ACC112 (cell line): ENCODE measurements at regions not wholly inside any gene's neighbourhood (a gene's known extent, or its start where the extent isn't known, plus 50 kb on each side); places are given as distances from the start of the nearest gene placed in this dataset.

ENCODE experiments used
- H2AFZ ChIP-seq: fragments of 200-600 bp; sonication (generic); one replicate; pipeline ENCODE4 v1.6.0; 2017; ENCODE audit warnings: antibody characterized with exemption, low read length; ENCODE audit not compliant: unreplicated experiment
- H3K27ac ChIP-seq: fragments of 200-600 bp; sonication (generic); 2 replicates; pipeline ENCODE4 v1.5.1; 2014; ENCODE audit warnings: low read depth, mild to moderate bottlenecking, antibody characterized with exemption, low read length, moderate library complexity
- H3K27me3 ChIP-seq: fragments of 200-600 bp; sonication (generic); 2 replicates; pipeline ENCODE4 v1.6.1; 2014; ENCODE audit warnings: mild to moderate bottlenecking, antibody characterized with exemption, low read length, moderate library complexity, mixed read lengths; ENCODE audit not compliant: insufficient read depth
- H3K36me3 ChIP-seq: fragments of 200-600 bp; sonication (generic); 2 replicates; pipeline ENCODE4 v1.6.1; 2016; ENCODE audit warnings: mild to moderate bottlenecking, antibody characterized with exemption, low read length, moderate library complexity, mixed read lengths; ENCODE audit not compliant: insufficient read depth
- H3K4me1 ChIP-seq: fragments of 200-600 bp; sonication (generic); one replicate; pipeline ENCODE4 v1.6.1; 2016; ENCODE audit warnings: low read length, mixed read lengths; ENCODE audit not compliant: insufficient read depth, unreplicated experiment, control insufficient read depth
- H3K4me3 ChIP-seq: fragments of 200-600 bp; sonication (generic); 2 replicates; pipeline ENCODE4 v1.5.1; 2014; ENCODE audit warnings: mild to moderate bottlenecking, low read depth, low read length
- H3K79me2 ChIP-seq: fragments of 200-600 bp; sonication (generic); one replicate; pipeline ENCODE4 v1.6.0; 2016; ENCODE audit warnings: low read length; ENCODE audit not compliant: control insufficient read depth, unreplicated experiment, insufficient read depth

GRCh38 chr7:115435178-115435577 lies 513.3 kb downstream of the MDFIC start:
- Histone ChIP-seq H2AFZ (no peak overlapping the region), H3K27me3 (no peaks in the 10 kb centered on the region), H3K4me1 (no peaks in the 10 kb centered on the region), H3K36me3 (no peaks in the 10 kb centered on the region), H3K27ac (no peak overlapping the region), H3K4me3 (no peak overlapping the region), H3K79me2 (no peaks in the 10 kb centered on the region)

- no peak overlapping the region for H3K4me3 ChIP-seq
- no peak overlapping the region for H2AFZ ChIP-seq
- no peaks in the 10 kb centered on the region for H3K27me3 ChIP-seq
- no peak overlapping the region for H3K27ac ChIP-seq
- H3K36me3 ChIP-seq: no peaks in the 10 kb centered on the region
- H3K79me2 ChIP-seq: no peaks in the 10 kb centered on the region
- H3K4me1 ChIP-seq: no peaks in the 10 kb centered on the region
Measured at GRCh38 chr7:115429918-115430317, 508.0 kb downstream of the MDFIC start.

- H3K79me2 ChIP-seq: no peaks in the 10 kb centered on the region
- H2AFZ ChIP-seq: no peak overlapping the region
- H3K4me1 ChIP-seq: no peaks in the 10 kb centered on the region
Measured at GRCh38 chr7:115417662-115418061, 495.8 kb downstream of the MDFIC start.

GRCh38 chr7:115410972-115411686 lies 489.2 kb downstream of the MDFIC start:
- Histone ChIP-seq H3K4me1 (no peaks in the 10 kb centered on the region), H3K27ac (no peak overlapping the region), H2AFZ (no peak overlapping the region), H3K4me3 (no peak overlapping the region), H3K27me3 (no peaks in the 10 kb centered on the region), H3K36me3 (no peaks in the 10 kb centered on the region), H3K79me2 (no peaks in the 10 kb centered on the region)

More at GRCh38 chr7:115417662-115418061, 495.8 kb downstream of the MDFIC start:
- no peak overlapping the region for H3K4me3 ChIP-seq
- H3K27ac ChIP-seq: no peak overlapping the region
- H3K27me3 ChIP-seq: no peaks in the 10 kb centered on the region
- no peaks in the 10 kb centered on the region for H3K36me3 ChIP-seq

- no peaks in the 10 kb centered on the region for H3K4me1 ChIP-seq
- no peaks in the 10 kb centered on the region for H3K36me3 ChIP-seq
- no peak overlapping the region for H2AFZ ChIP-seq
Measured at GRCh38 chr7:115410434-115410820, 488.5 kb downstream of the MDFIC start.

GRCh38 chr7:115409682-115410433 lies 488.0 kb downstream of the MDFIC start:
- no peaks in the 10 kb centered on the region for H3K79me2 ChIP-seq
- no peaks in the 10 kb centered on the region for H3K36me3 ChIP-seq
- H3K27me3 ChIP-seq: no peaks in the 10 kb centered on the region
- H3K4me3 ChIP-seq: no peak overlapping the region
- H3K4me1 ChIP-seq: no peaks in the 10 kb centered on the region
- no peak overlapping the region for H2AFZ ChIP-seq
- no peak overlapping the region for H3K27ac ChIP-seq

More at GRCh38 chr7:115410434-115410820, 488.5 kb downstream of the MDFIC start:
- Histone ChIP-seq H3K79me2 (no peaks in the 10 kb centered on the region), H3K27ac (no peak overlapping the region), H3K27me3 (no peaks in the 10 kb centered on the region), H3K4me3 (no peak overlapping the region)

GRCh38 chr7:115406219-115406618 lies 484.3 kb downstream of the MDFIC start:
- H3K79me2 ChIP-seq: no peaks in the 10 kb centered on the region
- H3K27me3 ChIP-seq: no peaks in the 10 kb centered on the region
- no peak overlapping the region for H3K27ac ChIP-seq
- H3K4me1 ChIP-seq: no peaks in the 10 kb centered on the region
- no peak overlapping the region for H2AFZ ChIP-seq
- H3K36me3 ChIP-seq: no peaks in the 10 kb centered on the region
- no peak overlapping the region for H3K4me3 ChIP-seq

- Histone ChIP-seq H3K79me2 (no peaks in the 10 kb centered on the region), H3K4me1 (no peaks in the 10 kb centered on the region), H2AFZ (no peak overlapping the region), H3K27ac (no peak overlapping the region), H3K4me3 (no peak overlapping the region), H3K36me3 (no peaks in the 10 kb centered on the region), H3K27me3 (no peaks in the 10 kb centered on the region)
Measured at GRCh38 chr7:115387137-115387536, 465.2 kb downstream of the MDFIC start.

GRCh38 chr7:115379321-115379720 lies 457.4 kb downstream of the MDFIC start:
- no peaks in the 10 kb centered on the region for H3K4me1 ChIP-seq

GRCh38 chr7:115368998-115369397 lies 447.1 kb downstream of the MDFIC start:
- H2AFZ ChIP-seq: no peak overlapping the region
- 0 out of 2 replicates have a peak, but pooled peaks cover 3% of the 10 kb centered on the region for H3K36me3 ChIP-seq
- no peaks in the 10 kb centered on the region for H3K4me1 ChIP-seq
- no peaks in the 10 kb centered on the region for H3K79me2 ChIP-seq
- no peaks in the 10 kb centered on the region for H3K27me3 ChIP-seq
- H3K4me3 ChIP-seq: no peak overlapping the region
- no peak overlapping the region for H3K27ac ChIP-seq

More at GRCh38 chr7:115379321-115379720, 457.4 kb downstream of the MDFIC start:
- no peak overlapping the region for H3K4me3 ChIP-seq
- no peak overlapping the region for H2AFZ ChIP-seq
- H3K79me2 ChIP-seq: no peaks in the 10 kb centered on the region
- no peak overlapping the region for H3K27ac ChIP-seq
- H3K27me3 ChIP-seq: no peaks in the 10 kb centered on the region
- H3K36me3 ChIP-seq: no peaks in the 10 kb centered on the region

GRCh38 chr7:115363916-115364315 lies 442.0 kb downstream of the MDFIC start:
- no peak overlapping the region for H3K4me3 ChIP-seq
- no peaks in the 10 kb centered on the region for H3K79me2 ChIP-seq
- H3K36me3 ChIP-seq: 0 out of 2 replicates have a peak, but pooled peaks cover 3% of the 10 kb centered on the region
- no peak overlapping the region for H3K27ac ChIP-seq
- H3K4me1 ChIP-seq: no peaks in the 10 kb centered on the region
- H2AFZ ChIP-seq: no peak overlapping the region
- no peaks in the 10 kb centered on the region for H3K27me3 ChIP-seq
